ENCODE measurements at regions not wholly inside any gene's neighbourhood (a gene's known extent, or its start where the extent isn't known, plus 50 kb on each side); places are given as distances from the start of the nearest gene placed in this dataset.

DNA sequence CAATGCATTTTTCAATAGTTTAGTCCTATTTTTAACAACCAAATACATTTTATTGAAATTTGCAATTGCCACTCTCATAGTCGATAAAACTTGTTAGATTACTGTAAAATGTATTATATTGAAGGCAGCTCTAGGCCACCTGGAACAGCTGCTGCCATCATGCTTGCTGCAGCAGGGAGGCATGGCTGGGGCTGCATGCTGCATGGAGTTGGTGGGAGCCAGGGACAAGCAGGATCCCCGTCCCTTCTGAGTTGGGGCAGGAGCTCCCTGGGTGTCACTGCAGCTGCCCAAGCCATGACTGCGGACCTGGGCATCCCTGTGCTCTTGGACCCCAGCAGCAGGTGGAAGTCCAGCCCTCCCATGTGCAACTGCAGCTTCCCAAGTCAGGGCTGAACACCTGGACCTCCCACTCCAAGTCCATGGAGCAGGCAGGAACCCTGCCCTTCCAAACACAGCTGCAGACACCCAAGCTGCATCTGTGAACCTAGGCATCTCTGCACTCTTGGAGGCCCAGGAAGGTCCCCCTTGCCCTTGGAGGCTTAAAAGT is 742.0 kb downstream of the ZBBX start:
- TF ChIP-seq CTCF (IDR thresholded peaks at IDR 0.05) (no peak), EZH2 (IDR thresholded peaks at IDR 0.05) (no peak)
